HUES6 (cell line): ENCODE measurements at regions not wholly inside any gene's neighbourhood (a gene's known extent, or its start where the extent isn't known, plus 50 kb on each side); places are given as distances from the start of the nearest gene placed in this dataset.

Experiments used
- H3K27ac ChIP-seq: 2 replicates; pipeline ENCODE4 v1.7.0; 2013; ENCODE audit warnings: low read depth, mild to moderate bottlenecking, low read length, inconsistent platforms
- H3K27me3 ChIP-seq: 2 replicates; pipeline ENCODE4 v1.6.1; 2013; ENCODE audit warnings: low read length; ENCODE audit not compliant: control insufficient read depth, insufficient read depth
- H3K36me3 ChIP-seq: 2 replicates; pipeline ENCODE4 v1.6.1; 2013; ENCODE audit warnings: low read length; ENCODE audit not compliant: control insufficient read depth, insufficient read depth
- H3K4me1 ChIP-seq: 2 replicates; pipeline ENCODE4 v1.6.1; 2013; ENCODE audit warnings: low read length; ENCODE audit not compliant: control insufficient read depth, insufficient read depth
- H3K4me3 ChIP-seq: 2 replicates; pipeline ENCODE4 v1.5.1; 2013; ENCODE audit warnings: low read depth, low read length
- H3K9ac ChIP-seq: one replicate; pipeline ENCODE4 v1.6.1; 2013; ENCODE audit warnings: mild to moderate bottlenecking, low read length
- H3K9me3 ChIP-seq: 2 replicates; pipeline ENCODE4 v1.6.1; 2013; ENCODE audit warnings: low read depth, low read length; ENCODE audit not compliant: control insufficient read depth, insufficient read depth

GRCh38 chr16:80324371-80324770 is 216.4 kb upstream of the DYNLRB2 start:
- no peaks in the 10 kb centered on the region for H3K9me3 ChIP-seq
- H3K4me3 ChIP-seq: no peak overlapping the region
- no peaks in the 10 kb centered on the region for H3K27me3 ChIP-seq
- peaks cover 16% of the 10 kb centered on the region for H3K4me1 ChIP-seq
- H3K36me3 ChIP-seq: no peaks in the 10 kb centered on the region
- H3K9ac ChIP-seq: no peak overlapping the region
- no peak overlapping the region for H3K27ac ChIP-seq

GRCh38 chr16:80323808-80324195 is 217.0 kb upstream of the DYNLRB2 start:
- no peaks in the 10 kb centered on the region for H3K36me3 ChIP-seq
- H3K4me3 ChIP-seq: no peak overlapping the region
- H3K27ac ChIP-seq: no peak overlapping the region
- H3K9ac ChIP-seq: no peak overlapping the region
- H3K9me3 ChIP-seq: no peaks in the 10 kb centered on the region
- H3K27me3 ChIP-seq: no peaks in the 10 kb centered on the region
- H3K4me1 ChIP-seq: peaks cover 16% of the 10 kb centered on the region

GRCh38 chr16:80323187-80323807 is 217.5 kb upstream of the DYNLRB2 start:
- H3K27me3 ChIP-seq: no peaks in the 10 kb centered on the region
- no peaks in the 10 kb centered on the region for H3K36me3 ChIP-seq
- H3K27ac ChIP-seq: no peak overlapping the region
- no peak overlapping the region for H3K4me3 ChIP-seq
- peaks cover 16% of the 10 kb centered on the region for H3K4me1 ChIP-seq
- no peak overlapping the region for H3K9ac ChIP-seq
- no peaks in the 10 kb centered on the region for H3K9me3 ChIP-seq

- Histone ChIP-seq H3K4me1 (peaks cover 11% of the 10 kb centered on the region), H3K36me3 (no peaks in the 10 kb centered on the region), H3K9ac (no peak overlapping the region), H3K4me3 (no peak overlapping the region), H3K27me3 (no peaks in the 10 kb centered on the region), H3K27ac (no peak overlapping the region), H3K9me3 (no peaks in the 10 kb centered on the region)
Observed at GRCh38 chr16:80319181-80319580, 221.6 kb upstream of the DYNLRB2 start.

GRCh38 chr16:80318107-80318506 is 222.7 kb upstream of the DYNLRB2 start:
- no peaks in the 10 kb centered on the region for H3K27me3 ChIP-seq
- no peaks in the 10 kb centered on the region for H3K4me1 ChIP-seq
- no peak overlapping the region for H3K9ac ChIP-seq
- H3K9me3 ChIP-seq: no peaks in the 10 kb centered on the region
- no peak overlapping the region for H3K27ac ChIP-seq
- no peaks in the 10 kb centered on the region for H3K36me3 ChIP-seq
- no peak overlapping the region for H3K4me3 ChIP-seq

- Histone ChIP-seq H3K9ac (no peak overlapping the region), H3K4me3 (no peak overlapping the region), H3K36me3 (no peaks in the 10 kb centered on the region), H3K27ac (no peak overlapping the region), H3K27me3 (no peaks in the 10 kb centered on the region), H3K9me3 (no peaks in the 10 kb centered on the region), H3K4me1 (no peaks in the 10 kb centered on the region)
Observed at GRCh38 chr16:80317599-80318037, 223.2 kb upstream of the DYNLRB2 start.

- Histone ChIP-seq H3K27me3 (no peaks in the 10 kb centered on the region), H3K36me3 (no peaks in the 10 kb centered on the region)
Observed at GRCh38 chr16:80317116-80317515, 223.7 kb upstream of the DYNLRB2 start.

GRCh38 chr16:80314042-80314441 is 226.8 kb upstream of the DYNLRB2 start:
- Histone ChIP-seq H3K27ac (no peak overlapping the region), H3K4me1 (no peaks in the 10 kb centered on the region), H3K9ac (no peak overlapping the region), H3K36me3 (no peaks in the 10 kb centered on the region), H3K4me3 (no peak overlapping the region), H3K9me3 (no peaks in the 10 kb centered on the region), H3K27me3 (no peaks in the 10 kb centered on the region)

More at GRCh38 chr16:80317116-80317515, 223.7 kb upstream of the DYNLRB2 start:
- Histone ChIP-seq H3K27ac (no peak overlapping the region), H3K9me3 (no peaks in the 10 kb centered on the region), H3K4me1 (no peaks in the 10 kb centered on the region), H3K9ac (no peak overlapping the region), H3K4me3 (no peak overlapping the region)

- Histone ChIP-seq H3K27me3 (no peaks in the 10 kb centered on the region), H3K4me1 (peaks cover 13% of the 10 kb centered on the region; the same call in 1 of the 2 replicates), H3K36me3 (no peaks in the 10 kb centered on the region), H3K4me3 (no peak overlapping the region), H3K9ac (no peak overlapping the region), H3K27ac (no peak overlapping the region), H3K9me3 (no peaks in the 10 kb centered on the region)
Observed at GRCh38 chr16:80309178-80309577, 231.6 kb upstream of the DYNLRB2 start.

GRCh38 chr16:80305410-80305809 is 235.4 kb upstream of the DYNLRB2 start:
- Histone ChIP-seq H3K36me3 (no peaks in the 10 kb centered on the region), H3K27me3 (no peaks in the 10 kb centered on the region), H3K4me3 (no peak overlapping the region), H3K9ac (no peak overlapping the region), H3K27ac (no peak overlapping the region), H3K9me3 (no peaks in the 10 kb centered on the region), H3K4me1 (peaks cover 13% of the 10 kb centered on the region; the same call in 1 of the 2 replicates)

- Histone ChIP-seq H3K9ac (no peak overlapping the region), H3K9me3 (no peaks in the 10 kb centered on the region), H3K27me3 (no peaks in the 10 kb centered on the region), H3K27ac (no peak overlapping the region), H3K4me3 (no peak overlapping the region), H3K36me3 (no peaks in the 10 kb centered on the region), H3K4me1 (peaks cover 13% of the 10 kb centered on the region; the same call in 1 of the 2 replicates)
Observed at GRCh38 chr16:80303691-80304090, 237.1 kb upstream of the DYNLRB2 start.
